ENCODE measurements at regions not wholly inside any gene's neighbourhood (a gene's known extent, or its start where the extent isn't known, plus 50 kb on each side); places are given as distances from the start of the nearest gene placed in this dataset.

DNA sequence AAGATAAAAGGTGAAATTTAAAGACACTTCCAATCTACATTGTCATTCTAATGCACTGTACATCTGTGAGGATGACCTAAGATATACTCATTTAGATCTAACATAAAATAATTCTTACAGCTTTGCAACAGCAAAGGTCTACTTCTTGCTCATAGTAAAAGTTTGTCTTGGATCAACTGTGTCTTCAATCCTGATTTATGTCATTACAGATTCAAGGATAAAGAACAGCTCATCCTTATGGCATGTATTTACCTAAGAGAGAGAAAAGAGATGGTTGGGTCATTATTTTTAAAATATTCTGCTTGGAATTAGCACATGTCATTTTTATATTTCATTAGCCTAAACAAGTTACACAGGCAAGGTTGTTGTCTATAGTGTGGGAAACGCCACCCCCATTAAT, 2193.1 kb downstream of the PCDH9 start:
- no peak overlapping the region for H3K4me3 ChIP-seq (ENCODE audit: low read depth, low read length)
- no peak for DNase-seq (ENCODE audit: low read depth)
- TF ChIP-seq CTCF (conservative IDR thresholded peaks at IDR 0.05; ENCODE audit: low read depth, low read length): no peak

- no peak for TF ChIP-seq CTCF (conservative IDR thresholded peaks at IDR 0.05; ENCODE audit: low read depth, low read length)
- H3K4me3 ChIP-seq (ENCODE audit: low read depth, low read length): no peak overlapping the region
- no peak for DNase-seq (ENCODE audit: low read depth)
Measured at GRCh38 chr13:65035302-65035701, 2194.8 kb downstream of the PCDH9 start.

- TF ChIP-seq CTCF (conservative IDR thresholded peaks at IDR 0.05; ENCODE audit: low read depth, low read length): no peak
- DNase-seq (ENCODE audit: low read depth): no peak
- H3K4me3 ChIP-seq (ENCODE audit: low read depth, low read length): no peak overlapping the region
Measured at GRCh38 chr13:65034266-65034665, 2195.9 kb downstream of the PCDH9 start.

DNA sequence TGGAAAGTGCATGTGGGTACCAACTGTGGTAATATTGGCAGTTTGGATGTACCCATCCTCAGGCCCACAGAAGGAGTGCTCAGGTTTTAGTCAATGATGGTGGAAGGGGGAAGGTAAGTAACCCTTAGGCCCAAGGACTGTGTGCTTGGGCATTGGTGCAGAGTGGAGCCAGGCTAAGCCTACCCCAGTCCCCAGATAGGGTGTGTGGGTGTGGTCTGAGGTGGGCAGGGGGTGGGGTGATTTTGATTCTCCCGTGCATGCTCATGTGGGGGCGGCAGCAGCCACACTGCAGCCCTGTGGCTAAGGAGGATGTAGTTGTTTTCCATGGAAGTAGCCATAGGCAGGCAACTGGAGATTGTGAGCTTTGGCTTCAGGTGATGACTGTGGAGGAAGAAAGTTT, 2197.3 kb downstream of the PCDH9 start:
- DNase-seq (ENCODE audit: low read depth): no peak
- TF ChIP-seq CTCF (conservative IDR thresholded peaks at IDR 0.05; ENCODE audit: low read depth, low read length): no peak
- no peak overlapping the region for H3K4me3 ChIP-seq (ENCODE audit: low read depth, low read length)

DNA sequence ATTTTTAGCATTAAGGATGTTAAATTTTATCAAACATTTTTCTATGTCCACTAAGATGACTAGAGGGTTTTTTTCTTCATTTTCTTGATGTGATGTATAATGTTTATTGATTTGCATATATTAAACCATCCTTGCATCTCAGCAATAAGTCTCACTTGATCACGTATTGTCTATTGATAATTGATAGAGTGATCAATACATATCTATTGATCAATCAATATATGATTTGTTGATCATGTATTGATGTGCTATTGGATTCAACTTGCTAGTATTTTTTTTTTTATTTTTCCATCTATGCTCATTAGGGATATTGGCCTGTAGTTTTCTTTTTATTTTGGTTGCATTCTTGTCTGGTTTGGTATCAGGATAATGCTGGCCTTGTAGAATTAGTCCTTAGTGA, 2202.0 kb downstream of the PCDH9 start:
- no peak overlapping the region for H3K4me3 ChIP-seq (ENCODE audit: low read depth, low read length)
- no peak for DNase-seq (ENCODE audit: low read depth)
- TF ChIP-seq CTCF (conservative IDR thresholded peaks at IDR 0.05; ENCODE audit: low read depth, low read length): no peak

DNA sequence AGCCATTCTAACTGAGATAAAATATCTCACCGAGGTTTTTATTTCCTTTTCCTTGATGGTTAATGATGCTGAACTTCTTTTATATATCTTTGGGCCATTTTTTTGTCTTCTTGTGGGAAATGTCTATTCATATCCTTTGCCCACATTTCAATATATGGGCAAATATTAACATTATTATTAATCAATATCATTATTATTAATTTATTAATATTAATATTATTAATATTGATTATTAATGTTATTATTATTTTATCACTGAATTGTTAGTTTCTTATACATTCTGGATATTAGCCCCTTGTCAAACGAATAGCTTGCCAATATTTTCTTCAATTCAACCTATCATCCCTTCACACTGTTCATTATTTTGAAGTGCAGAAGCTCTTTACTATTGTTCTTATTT, 2203.6 kb downstream of the PCDH9 start:
- TF ChIP-seq CTCF (conservative IDR thresholded peaks at IDR 0.05; ENCODE audit: low read depth, low read length): no peak
- no peak overlapping the region for H3K4me3 ChIP-seq (ENCODE audit: low read depth, low read length)
- DNase-seq (ENCODE audit: low read depth): no peak

DNA sequence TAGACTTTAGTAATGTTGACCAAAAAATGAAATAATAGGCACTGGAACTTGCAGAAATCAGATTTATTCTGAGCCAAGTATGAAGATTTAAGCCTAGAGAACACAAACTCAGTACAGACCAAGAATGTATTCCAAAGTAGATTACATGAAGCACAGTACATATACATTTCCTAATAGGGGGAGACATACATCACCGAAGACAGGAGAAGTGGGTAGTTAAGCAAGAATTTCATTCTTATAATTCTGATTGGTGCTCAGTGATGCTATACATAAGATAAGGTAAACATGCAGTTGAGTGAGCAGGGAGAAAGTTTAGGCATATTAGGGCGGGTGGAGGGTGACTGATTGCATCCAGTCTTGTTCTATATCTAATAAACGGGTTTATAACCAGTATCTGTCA, 2218.8 kb downstream of the PCDH9 start:
- DNase-seq (ENCODE audit: low read depth): no peak
- no peak overlapping the region for H3K4me3 ChIP-seq (ENCODE audit: low read depth, low read length)
- no peak for TF ChIP-seq CTCF (conservative IDR thresholded peaks at IDR 0.05; ENCODE audit: low read depth, low read length)
